Breast epithelium (tissue), 4 donors: ENCODE measurements at regions not wholly inside any gene's neighbourhood (a gene's known extent, or its start where the extent isn't known, plus 50 kb on each side); places are given as distances from the start of the nearest gene placed in this dataset.
A peak's percentile ranks its signal among the peaks of the same experiment; 100 is the strongest.

Experiments
- DNase-seq, 2 donors: peaks; one replicate each; pipeline ENCODE4 v3.0.0-alpha.2; 2019; ENCODE audit warnings: low spot score in 2 of 2
- H3K27ac ChIP-seq, 2 donors: fragments of 200-600 bp; sonication (generic) in 1 of 2; one replicate each; pipeline ENCODE4 v1.5.1; 2016 to 2019; ENCODE audit warnings: mild to moderate bottlenecking in 1 of 2
- H3K27me3 ChIP-seq, 2 donors: fragments of 200-600 bp; sonication (generic) in 1 of 2; one replicate each; pipeline versions ENCODE4 v1.5.1 to v1.6.0; 2017 to 2019; ENCODE audit warnings: control low read depth in 1 of 2, mild to moderate bottlenecking in 1 of 2
- H3K36me3 ChIP-seq: fragments of 200-600 bp; one replicate; pipeline ENCODE4 v1.5.1; 2019
- H3K4me1 ChIP-seq, 2 donors: fragments of 200-600 bp; sonication (generic); one replicate each; pipeline ENCODE4 v1.5.1; 2016 to 2019; ENCODE audit warnings: control low read depth in 1 of 2
- H3K4me3 ChIP-seq, 3 donors: fragments of 200-600 bp; sonication (generic); 1 replicate in 2 of 3; 2 replicates in 1 of 3; pipeline ENCODE4 v1.5.1; 2016 to 2019; ENCODE audit warnings: mild to moderate bottlenecking in 3 of 3, moderate library complexity in 2 of 3
- H3K9me3 ChIP-seq, 2 donors: fragments of 200-600 bp; sonication (generic) in 1 of 2; one replicate each; pipeline ENCODE4 v1.5.1; 2016 to 2019; ENCODE audit warnings: control low read depth in 1 of 2
- CTCF ChIP-seq, 3 donors: fragments of 450-650 bp; IDR thresholded peaks; one replicate each; pipeline ENCODE4 v1.5.1; 2016 to 2017; ENCODE audit warnings: antibody characterized with exemption in 3 of 3, mild to moderate bottlenecking in 3 of 3, moderate library complexity in 3 of 3
- POLR2A ChIP-seq: fragments of 450-650 bp; IDR thresholded peaks from one replicate; pipeline ENCODE4 v1.6.1; 2016; ENCODE audit warnings: antibody characterized with exemption, mild to moderate bottlenecking, moderate library complexity
- POLR2AphosphoS5 ChIP-seq, 3 donors: sonication (generic); formaldehyde crosslinking; IDR thresholded peaks; one replicate each; pipeline ENCODE4 v1.6.1; 2017; ENCODE audit warnings: antibody characterized with exemption in 3 of 3
- intact Hi-C: fragments of 100-400 bp; cut with DNase I; formaldehyde crosslinking; loops from one replicate; pipeline ENCODE4 v1.15.1; 2023; ENCODE audit warnings: low total_unique reads

DNA sequence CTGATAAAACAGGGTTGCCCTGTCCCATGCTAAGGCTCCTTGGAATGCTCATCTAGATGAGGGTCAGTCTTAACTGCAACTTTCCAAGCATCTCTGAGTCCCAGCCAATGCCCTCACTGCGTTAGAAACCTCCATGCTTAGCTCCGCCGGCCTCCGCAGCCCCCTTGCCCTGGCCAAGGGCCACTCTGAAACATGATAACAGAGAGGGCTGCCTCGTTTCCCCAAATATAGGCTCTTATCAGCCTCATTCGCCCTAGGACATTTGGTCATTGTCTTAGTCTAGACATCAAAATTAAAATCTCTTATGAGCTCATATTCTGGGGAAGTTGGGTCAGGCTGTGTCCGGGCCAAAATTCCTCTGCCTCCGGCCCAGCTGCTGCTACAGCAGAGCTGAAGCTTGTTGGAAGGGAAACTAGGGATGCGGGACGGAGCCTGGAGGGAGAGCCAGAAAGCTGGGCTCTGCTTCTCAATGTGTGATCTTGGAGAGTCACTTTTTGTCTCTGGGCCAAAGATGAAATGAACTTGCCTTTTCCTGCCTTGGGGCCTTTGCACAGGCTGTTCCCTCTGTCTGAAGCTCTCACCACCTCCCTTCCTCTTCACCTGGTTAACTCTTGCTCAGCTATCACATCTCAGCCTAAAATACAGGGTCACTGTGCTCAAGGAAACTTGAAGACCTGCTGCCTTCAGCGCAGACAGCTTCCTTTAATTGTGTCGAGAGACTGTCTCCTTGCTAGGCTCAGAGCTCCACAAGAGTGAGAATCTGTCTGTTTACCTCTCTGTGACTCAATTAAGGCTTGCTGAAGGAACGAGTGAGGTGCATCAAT lies 191.3 kb downstream of the RGS3 start:
- TF ChIP-seq CTCF (IDR thresholded peaks at IDR 0.05) (no peak), POLR2A (no peak), POLR2AphosphoS5 (IDR thresholded peaks at IDR 0.05) (no peak)
- no peaks in the 10 kb centered on the region for H3K27me3 ChIP-seq
- DNase-seq: peak; percentile 43 to 50
- peaks cover 0 to 7% of the 10 kb centered on the region in 2 donors for H3K4me1 ChIP-seq
- H3K27ac ChIP-seq: peak overlapping the region; percentile 72 to 75
- peak overlapping the region in 1 of 3 donors; percentile 15 for H3K4me3 ChIP-seq
- H3K9me3 ChIP-seq: no peaks in the 10 kb centered on the region
- no peaks in the 10 kb centered on the region for H3K36me3 ChIP-seq
- intact Hi-C loops: loop anchor here (5.0 kb wide), 1 partner anchor 208 kb away; no protein-coding TSS in a partner anchor

DNA sequence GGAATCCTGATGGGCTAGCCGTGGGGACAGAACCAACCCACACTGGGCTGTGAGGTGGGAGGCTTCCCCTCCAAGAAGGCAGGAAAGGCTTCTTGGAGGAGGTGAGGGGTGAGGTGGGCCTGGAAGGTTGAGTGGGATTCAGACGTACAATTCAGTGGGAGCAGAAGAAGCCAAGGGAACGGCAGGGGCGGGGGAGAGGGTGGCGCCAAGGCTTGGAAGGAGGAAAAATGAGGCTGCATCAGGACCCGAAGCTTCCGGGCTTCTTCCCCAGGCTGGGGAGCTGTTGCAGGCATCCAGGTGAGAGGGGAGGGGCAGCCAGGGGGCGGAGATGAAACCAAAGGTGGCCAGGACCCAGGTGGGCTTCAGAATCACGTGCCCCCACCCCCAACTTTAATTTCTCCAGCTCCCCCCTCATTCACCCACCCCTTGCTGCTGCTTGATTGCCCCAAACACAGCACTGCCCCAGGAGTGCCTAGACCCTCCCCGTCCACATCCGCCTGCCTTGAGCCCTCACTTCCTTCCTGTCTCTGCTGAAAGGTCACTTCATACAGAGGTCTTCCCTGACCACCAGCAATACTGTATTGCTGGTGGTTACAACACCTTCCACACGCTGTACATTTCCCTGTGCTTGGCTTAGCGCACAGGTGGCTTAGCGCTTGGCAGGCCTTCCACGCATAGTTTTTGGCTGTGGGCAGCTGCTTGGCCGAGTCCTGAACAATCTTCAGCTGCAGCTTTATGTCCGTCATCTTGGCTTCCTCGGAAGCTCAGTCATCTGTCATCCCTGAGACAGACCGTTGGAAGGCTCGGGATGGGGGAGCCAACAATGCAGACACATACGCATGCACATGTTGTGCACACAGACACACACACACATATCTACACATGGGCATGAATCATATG lies 193.5 kb downstream of the RGS3 start:
- DNase-seq: peak in 1 of 2 donors; percentile 45
- TF ChIP-seq POLR2A: no peak
- no peak for TF ChIP-seq POLR2AphosphoS5 (IDR thresholded peaks at IDR 0.05)
- TF ChIP-seq CTCF (IDR thresholded peaks at IDR 0.05): no peak
- intact Hi-C loops: loop anchor here (2.0 to 5.0 kb wide), 2 partner anchors 64 to 210 kb away; no protein-coding TSS in a partner anchor

DNA sequence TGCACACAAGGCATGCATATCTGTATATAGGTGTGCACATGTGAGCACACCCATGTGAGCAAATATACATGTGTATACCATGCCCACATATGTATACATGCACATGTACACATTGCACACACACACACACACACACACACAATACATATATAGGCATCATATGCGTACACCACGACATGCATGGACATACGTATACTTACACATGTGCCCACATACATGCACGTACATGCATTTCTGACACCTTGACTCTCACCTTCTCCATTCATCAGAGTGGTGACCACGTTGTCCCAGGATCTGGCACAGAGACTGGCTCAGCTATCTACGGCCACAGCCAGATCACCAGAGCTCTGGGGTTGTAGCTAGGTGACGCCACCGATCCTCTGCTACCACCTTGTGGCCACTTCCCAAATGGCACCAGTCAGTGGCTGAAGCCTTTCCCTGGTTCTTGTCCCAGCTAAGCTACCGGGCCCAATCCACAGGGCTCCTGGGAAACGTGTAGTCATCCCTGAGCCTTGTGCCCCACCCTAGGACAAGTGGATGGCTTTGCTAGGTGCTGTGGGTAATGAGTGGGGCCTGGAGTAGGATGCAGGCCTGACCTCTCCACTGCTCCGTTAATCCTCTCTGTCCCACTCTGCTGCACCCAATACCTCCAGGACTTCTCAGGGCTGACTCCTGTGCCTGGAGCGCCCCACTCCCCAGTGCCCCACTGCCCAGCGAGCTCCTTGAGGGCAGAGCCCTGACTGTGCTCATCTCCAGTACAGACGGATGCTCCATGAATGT lies 194.4 kb downstream of the RGS3 start:
- Histone ChIP-seq H3K9me3 (no peaks in the 10 kb centered on the region), H3K27ac (no peak overlapping the region), H3K4me1 (peaks cover 0 to 7% of the 10 kb centered on the region in 2 donors), H3K36me3 (no peaks in the 10 kb centered on the region), H3K27me3 (no peaks in the 10 kb centered on the region), H3K4me3 (no peak overlapping the region)
- intact Hi-C loops: loop anchor here (2.0 to 5.0 kb wide), 2 partner anchors 65 to 211 kb away; no protein-coding TSS in a partner anchor
- peak; percentile 70 to 90 for DNase-seq
- TF ChIP-seq POLR2A (no peak), CTCF (IDR thresholded peaks at IDR 0.05) (peak; percentile 94 to 97 (median 96)), POLR2AphosphoS5 (IDR thresholded peaks at IDR 0.05) (peak in 2 of 3 donors; percentile 33 to 40)

More for the DNA sequence above, 193.5 kb downstream of the RGS3 start:
- H3K27me3 ChIP-seq: no peaks in the 10 kb centered on the region
- H3K4me3 ChIP-seq: no peak overlapping the region
- no peaks in the 10 kb centered on the region for H3K9me3 ChIP-seq
- peaks cover 0 to 7% of the 10 kb centered on the region in 2 donors for H3K4me1 ChIP-seq
- no peak overlapping the region for H3K27ac ChIP-seq
- no peaks in the 10 kb centered on the region for H3K36me3 ChIP-seq

GRCh38 chr9:113658545-113658895 lies 195.0 kb downstream of the RGS3 start:
- Histone ChIP-seq H3K9me3 (no peaks in the 10 kb centered on the region), H3K4me3 (no peak overlapping the region), H3K36me3 (no peaks in the 10 kb centered on the region), H3K4me1 (peaks cover 0 to 7% of the 10 kb centered on the region in 2 donors), H3K27ac (no peak overlapping the region), H3K27me3 (no peaks in the 10 kb centered on the region)
- DNase-seq: peak in 1 of 2 donors; percentile 24
- TF ChIP-seq CTCF (IDR thresholded peaks at IDR 0.05): no peak
- no peak for TF ChIP-seq POLR2A
- no peak for TF ChIP-seq POLR2AphosphoS5 (IDR thresholded peaks at IDR 0.05)
- intact Hi-C loops: loop anchor here (5.0 kb wide), 1 partner anchor 211 kb away; no protein-coding TSS in a partner anchor
